Omental fat pad (tissue), 3 donors: ENCODE measurements at regions not wholly inside any gene's neighbourhood (a gene's known extent, or its start where the extent isn't known, plus 50 kb on each side); places are given as distances from the start of the nearest gene placed in this dataset.

Source experiments
- ATAC-seq: fragments of 150-250 bp; one replicate; pipeline ENCODE4 v1.9.1; 2016; ENCODE audit warnings: mild to moderate bottlenecking, moderate library complexity; ENCODE audit not compliant: low FRiP score
- DNase-seq: peaks from one replicate; pipeline ENCODE4 v3.0.0-alpha.2; 2019; ENCODE audit warnings: low spot score
- CTCF ChIP-seq, 3 donors: fragments of 450-650 bp; IDR thresholded peaks; one replicate each; pipeline ENCODE4 v1.5.1; 2016 to 2017; ENCODE audit warnings: antibody characterized with exemption in 3 of 3, mild to moderate bottlenecking in 3 of 3, moderate library complexity in 2 of 3

- ATAC-seq (peak; percentile 32), DNase-seq (no peak)
- TF ChIP-seq CTCF (IDR thresholded peaks at IDR 0.05), result no peak
Measured at GRCh38 chr11:103792981-103793468, 243.4 kb upstream of the DDI1 start.

- no peak for ATAC-seq
- TF ChIP-seq CTCF (IDR thresholded peaks at IDR 0.05), result no peak
Measured at GRCh38 chr11:103794262-103794661, 242.2 kb upstream of the DDI1 start.

GRCh38 chr11:103798026-103798425, 238.4 kb upstream of the DDI1 start:
- DNase-seq (no peak), ATAC-seq (no peak)
- no peak for TF ChIP-seq CTCF (IDR thresholded peaks at IDR 0.05)

More at GRCh38 chr11:103794262-103794661, 242.2 kb upstream of the DDI1 start:
- no peak for DNase-seq

- DNase-seq (no peak), ATAC-seq (no peak)
- TF ChIP-seq CTCF (IDR thresholded peaks at IDR 0.05), result no peak
Measured at GRCh38 chr11:103798446-103798845, 238.0 kb upstream of the DDI1 start.

- DNase-seq, result no peak
Measured at GRCh38 chr11:103800406-103801114, 235.9 kb upstream of the DDI1 start.

GRCh38 chr11:103803062-103803461, 233.4 kb upstream of the DDI1 start:
- no peak for ATAC-seq
- TF ChIP-seq CTCF (IDR thresholded peaks at IDR 0.05), result no peak
- no peak for DNase-seq

More at GRCh38 chr11:103800406-103801114, 235.9 kb upstream of the DDI1 start:
- TF ChIP-seq CTCF (IDR thresholded peaks at IDR 0.05), result no peak
- ATAC-seq, result no peak

- no peak for DNase-seq
- TF ChIP-seq CTCF (IDR thresholded peaks at IDR 0.05), result no peak
- ATAC-seq, result no peak
Measured at GRCh38 chr11:103805688-103806009, 230.8 kb upstream of the DDI1 start.
